ENCODE measurements at regions not wholly inside any gene's neighbourhood (a gene's known extent, or its start where the extent isn't known, plus 50 kb on each side); places are given as distances from the start of the nearest gene placed in this dataset.
"Not testable (repeated sequence)": the region's sequence is repeated elsewhere in the genome, so short reads cannot be mapped to it uniquely, and the experiment has no call there.

DNA sequence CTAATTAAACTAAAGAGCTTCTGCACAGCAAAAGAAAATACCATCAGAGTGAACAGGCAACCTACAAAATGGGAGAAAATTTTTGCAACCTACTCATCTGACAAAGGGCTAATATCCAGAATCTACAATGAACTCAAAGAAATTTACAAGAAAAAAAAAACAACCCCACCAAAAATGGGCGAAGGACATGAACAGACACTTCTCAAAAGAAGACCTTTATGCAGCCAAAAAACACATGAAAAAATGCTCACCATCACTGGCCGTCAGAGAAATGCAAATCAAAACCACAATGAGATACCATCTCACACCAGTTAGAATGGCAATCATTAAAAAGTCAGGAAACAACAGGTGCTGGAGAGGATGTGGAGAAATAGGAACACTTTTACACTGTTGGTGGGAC lies 100.7 kb downstream of the GPX5 start:
- not testable (repeated sequence) for DNase-seq

DNA sequence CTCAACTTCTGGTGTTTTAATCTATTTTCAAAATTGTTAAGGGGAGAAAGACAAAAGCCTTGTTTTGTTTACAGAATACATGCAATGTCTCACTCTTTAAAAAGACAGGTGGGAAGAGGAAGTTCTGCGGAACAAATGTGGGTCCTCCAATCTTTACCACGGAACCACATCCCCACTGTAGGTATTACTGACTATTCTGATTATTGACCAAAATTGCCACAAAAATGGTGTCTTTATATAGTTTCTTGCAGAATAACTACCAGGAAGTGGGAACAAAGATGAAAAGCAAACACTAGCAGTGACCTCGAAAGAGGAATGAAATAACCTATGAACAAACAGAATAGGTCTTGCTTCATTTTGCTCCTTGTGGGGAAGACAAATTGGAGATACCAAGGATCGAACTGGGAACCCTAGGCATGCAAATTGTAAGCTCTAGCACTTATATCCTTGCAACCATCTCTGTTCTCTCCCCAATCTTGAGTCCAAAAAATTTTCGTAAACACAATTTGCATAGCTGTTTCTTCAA lies 106.7 kb downstream of the GPX5 start:
- DNase-seq: no peak

DNA sequence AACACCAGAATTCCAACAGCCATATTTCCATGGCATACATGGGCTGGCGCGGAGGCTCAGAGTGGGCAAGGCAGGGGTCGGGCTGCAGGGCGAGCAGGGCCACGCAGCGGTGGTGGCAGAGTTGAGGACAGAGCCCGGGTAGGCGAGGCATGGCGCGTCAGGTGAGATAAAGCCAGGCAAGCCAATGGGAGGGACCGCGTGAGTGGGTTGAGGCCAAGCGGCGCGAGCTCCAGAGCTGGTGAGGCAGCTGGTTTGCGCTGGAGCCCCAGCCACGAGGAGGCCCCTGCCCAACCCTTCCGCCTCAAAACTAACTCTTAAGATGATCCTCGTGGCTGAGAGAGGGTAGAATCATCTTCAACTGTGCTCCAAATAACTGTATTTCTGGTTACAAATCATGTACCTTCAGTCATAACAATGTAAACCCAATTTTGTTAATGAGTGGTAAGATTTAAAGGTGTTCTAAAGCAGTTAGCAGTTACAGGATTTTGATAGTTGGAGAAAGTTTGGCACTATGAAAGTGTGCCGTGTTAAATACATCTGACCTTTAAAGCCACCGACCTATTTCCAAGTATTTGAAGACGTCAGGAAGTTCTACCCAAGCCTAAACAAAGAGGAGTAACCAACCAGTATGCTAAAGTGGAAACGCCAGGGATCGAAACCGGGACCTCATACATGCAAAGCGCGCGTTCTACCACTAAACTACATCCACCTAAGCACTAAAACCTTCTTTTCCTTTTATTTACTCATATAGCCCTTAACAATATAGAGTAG lies 107.9 kb downstream of the GPX5 start:
- no peak for DNase-seq

DNA sequence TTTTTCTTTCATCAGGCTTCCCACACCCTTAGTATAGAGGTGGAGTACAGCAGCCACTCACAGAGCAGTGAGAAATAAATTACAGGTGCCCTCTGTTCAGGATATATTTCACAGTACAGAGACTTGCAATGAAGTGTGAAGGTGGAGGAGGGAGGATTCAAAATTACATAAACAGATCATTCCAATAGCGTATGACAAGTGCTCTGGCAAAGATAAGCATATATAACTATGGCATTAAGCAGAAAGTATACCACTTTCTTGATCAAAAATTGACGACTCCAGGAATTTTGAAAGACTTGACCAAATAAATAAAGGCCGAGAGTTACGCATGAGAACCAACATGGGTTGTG lies 108.7 kb downstream of the GPX5 start:
- DNase-seq: no peak

DNA sequence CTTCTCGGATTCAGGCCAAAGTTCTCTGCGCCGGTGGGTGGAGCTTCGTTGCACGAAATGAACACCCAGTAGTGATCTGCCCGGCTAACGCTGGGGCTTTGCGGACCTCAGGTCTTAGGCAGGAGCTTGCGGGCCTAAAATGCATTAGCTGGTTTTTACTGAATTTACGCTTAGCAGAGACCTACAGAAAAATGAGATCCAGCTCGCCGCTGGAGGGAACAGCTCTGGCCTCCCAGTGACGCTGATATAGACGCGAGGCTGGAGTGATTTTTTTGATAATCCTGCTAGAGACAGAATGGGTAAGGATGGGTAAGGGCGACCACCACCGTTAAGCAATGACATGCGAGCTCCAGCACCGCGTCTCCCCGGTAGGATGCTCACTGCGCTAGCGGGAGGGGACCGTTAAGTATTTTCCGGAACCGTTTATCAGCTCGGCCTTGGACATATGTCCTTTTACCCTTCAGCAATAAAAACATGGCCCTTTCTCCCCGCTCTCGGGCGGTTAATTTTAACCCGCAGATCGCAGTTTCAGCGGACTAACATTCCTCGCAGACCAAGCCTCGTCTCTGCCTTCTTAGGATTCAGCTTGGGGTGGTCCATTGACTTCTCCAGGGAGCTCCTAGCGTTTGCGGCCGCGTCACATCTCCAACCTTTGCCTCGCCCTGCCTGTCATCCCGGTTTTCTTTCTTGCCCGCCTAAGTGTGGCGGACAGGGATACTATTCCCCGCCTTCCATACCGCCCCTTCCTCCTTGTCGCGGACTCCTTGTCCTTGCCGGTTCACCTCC lies 109.3 kb downstream of the GPX5 start:
- no peak for DNase-seq

DNA sequence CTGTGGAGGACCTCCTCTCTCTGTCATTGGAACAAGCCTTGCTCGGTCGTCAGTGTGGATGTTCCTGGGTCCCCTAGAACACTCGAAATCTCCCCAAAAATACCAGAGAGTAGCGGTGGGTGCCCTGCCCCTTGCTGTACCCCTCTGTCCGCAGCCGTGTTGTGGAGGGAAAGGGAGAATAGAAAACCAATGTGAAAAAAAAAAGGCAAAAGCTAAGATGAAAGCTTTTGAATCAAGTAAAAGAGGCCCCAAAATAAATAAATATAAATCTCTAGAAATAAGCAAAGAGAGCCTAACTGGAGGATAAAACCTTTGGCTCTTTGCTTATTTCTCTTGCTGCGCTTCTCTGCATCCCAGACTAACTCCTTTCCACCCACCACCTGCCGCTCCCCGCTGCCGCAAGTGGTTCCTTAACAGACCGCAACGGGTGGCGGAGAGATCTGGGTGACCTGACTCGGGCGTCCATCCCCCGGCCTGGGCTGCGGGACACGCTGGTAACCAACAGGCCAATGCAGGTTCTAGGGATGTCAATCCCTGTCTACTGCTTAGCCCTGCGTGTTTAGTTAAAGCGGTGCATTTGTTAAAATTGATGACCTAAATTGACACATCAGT lies 110.0 kb downstream of the GPX5 start:
- no peak for DNase-seq

DNA sequence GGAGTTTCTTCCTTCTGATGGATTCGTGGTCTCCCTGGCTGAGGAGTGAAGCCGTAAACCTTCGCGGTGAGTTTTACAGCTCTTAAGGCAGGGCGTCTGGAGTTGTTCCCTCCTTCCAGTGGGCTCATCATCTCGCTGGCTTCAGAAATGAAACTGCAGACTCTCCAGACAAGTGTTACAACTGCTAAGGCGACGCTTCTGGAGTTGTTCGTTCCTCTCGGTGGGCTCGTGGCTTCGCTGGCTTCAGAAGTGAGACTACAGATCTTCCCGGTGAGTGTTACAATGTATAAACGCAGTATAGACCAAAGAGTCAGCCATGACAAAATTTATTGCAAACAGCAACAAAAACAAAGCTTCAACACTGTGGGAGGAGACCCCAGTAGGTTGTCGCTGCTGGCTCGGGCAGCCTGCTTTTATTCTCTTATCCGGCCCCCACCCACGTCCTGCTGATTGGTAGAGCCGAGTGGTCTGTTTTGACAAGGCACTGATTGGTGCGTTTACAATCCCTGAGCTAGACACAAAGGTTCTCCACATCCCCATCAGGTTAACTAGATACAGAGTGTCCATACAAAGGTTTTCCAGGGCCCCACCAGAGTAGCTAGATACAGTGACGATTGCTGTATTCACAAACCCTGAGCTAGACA lies 113.2 kb downstream of the GPX5 start:
- DNase-seq: no peak

DNA sequence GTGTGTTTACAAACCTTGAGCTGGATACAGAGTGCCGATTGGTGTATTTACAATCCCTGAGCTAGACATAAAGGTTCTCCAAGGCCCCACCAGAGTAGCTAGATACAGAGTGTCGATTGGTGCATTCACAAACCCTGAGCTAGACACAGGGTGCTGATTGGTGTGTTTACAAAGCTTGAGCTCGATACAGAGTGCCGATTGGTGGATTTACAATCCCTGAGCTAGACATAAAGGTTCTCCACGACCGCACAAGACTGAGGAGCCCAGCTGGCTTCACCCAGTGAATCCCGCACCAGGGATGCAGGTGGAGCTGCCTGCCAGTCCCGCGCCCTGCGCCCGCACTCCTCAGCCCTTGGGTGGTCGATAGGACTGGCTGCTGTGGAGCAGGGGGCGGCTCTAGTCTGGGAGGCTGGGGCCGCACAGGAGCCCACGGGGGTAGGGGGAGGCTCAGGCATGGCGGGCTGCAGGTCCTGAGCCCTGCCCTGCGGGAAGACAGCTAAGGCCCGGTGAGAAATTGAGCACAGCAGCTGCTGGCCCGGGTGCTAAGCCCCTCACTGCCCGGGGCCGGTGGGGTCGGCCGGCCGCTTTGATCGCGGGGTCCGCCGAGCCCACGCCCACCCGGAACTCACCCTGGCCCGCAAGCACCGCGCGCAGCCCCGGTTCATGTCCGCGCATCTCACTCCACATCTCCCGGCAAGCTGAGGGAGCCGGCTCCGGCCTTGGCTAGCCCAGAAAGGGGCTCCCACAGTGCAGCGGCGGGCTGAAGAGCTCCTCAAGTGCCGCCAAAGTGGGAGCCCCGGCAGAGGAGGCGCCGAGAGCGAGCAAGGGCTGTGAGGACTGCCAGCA lies 114.0 kb downstream of the GPX5 start:
- not testable (repeated sequence) for DNase-seq

DNA sequence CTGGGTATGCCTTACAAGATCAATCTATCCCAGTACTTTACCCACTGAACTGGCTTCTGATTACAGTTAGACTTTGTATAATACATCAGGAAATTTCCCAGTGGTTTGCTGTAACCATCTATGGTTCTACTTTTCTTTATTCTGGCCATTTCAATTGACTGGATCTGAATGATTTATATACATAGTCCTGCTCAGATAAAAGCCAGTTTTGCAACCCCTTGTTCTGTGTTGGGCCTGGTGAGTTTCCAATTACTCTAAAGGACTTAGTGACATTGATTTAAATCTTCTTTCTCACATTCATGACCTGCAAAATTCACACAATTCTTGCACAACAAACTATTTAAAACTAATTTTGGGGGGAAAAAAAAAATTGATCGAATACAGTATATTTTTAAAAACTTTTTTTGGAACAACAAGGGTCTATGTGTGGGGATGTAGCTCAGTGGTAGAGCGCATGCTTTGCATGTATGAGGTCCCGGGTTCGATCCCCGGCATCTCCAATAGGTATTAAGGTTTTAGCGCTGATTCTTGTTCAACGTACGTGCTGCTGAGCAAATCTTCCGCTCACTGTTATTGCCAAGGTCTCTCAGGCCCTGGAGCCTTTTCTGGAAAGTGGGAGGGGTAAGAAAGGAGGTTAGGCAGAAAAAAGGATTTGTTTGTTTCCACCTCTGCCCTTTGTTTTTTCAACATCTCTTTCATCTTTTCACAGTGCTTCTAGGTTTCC lies 117.5 kb downstream of the GPX5 start:
- peak; percentile 17 to 55 for DNase-seq

DNA sequence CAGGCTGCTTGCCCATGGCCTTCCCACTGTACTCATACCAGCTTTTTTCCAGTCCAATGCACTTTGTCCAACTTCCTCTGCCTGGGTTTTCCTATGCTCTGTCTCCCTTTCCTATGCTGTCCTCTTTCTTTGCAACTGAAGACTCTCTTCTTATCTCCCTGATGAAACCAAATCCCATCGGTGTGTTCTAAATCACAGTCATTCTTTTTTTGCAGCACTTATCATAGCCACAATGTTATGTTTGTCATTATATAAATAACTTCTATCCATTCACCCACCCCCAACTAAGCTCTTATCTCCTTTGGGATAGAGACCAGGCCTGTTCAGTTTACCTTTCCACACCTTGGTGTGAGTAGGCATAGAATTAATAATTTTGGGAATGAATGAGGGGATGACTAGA lies 121.0 kb downstream of the GPX5 start:
- no peak for DNase-seq

DNA sequence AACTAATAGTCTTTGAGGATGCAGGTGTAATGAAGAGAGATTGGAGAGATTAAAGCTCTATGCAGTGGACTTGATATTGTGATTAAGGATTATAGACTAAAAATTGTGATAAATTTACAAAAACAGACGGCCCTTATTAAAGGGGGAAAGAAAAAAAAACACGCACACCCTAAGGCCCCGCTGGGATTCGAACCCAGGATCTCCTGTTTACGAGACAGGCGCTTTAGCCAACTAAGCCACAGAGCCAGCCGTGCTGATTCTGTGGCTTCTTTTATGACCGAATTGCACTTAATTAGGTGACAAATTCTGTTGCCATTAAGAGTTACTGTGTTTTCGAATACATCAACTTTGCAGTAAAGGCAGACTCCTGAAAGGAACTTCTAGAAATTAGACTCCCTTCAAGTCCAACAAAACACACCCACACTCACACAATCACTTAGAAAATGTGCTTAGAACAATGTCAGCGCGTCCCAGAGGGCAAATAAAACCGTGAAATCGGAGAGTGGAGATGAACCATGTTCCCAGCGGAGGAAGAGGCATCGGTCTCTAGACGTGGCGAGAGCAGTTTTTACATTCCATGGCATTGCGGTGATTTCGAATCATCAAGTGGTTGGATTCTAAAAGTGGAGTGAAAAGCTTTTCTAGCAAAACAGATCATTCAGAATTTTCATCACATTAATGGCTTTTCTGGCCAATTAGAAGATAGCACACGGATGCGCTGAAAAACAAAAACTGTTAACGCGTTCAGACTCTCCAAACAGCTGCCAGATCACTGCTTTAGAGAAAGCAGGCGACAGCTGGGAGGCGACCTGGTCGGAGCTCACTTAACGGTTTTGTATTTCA lies 122.6 kb downstream of the GPX5 start:
- DNase-seq: peak; percentile 66 to 78

DNA sequence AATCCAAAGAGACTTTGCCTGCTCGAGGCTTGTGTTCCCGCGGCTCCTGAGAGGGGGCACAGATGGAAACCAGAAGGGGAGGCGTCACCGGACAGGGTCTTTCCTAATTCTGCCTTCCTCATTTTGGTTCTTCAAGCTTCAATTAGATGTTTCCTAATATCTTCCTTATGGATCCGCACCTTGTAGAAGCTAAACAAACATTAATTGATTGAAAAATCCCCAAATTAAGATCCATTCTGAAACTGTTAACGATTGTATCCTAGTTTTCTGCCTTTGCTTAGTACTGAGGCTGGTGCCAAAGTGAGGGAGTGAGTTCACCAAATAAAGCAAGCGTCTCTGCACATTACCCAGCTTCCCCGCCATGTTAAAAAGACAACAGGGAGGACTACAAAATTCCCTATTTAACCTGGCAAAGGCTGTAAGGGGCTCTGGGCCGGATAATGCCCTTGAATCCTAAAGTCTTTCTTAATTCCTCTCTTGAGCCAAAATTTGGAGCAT lies 123.2 kb downstream of the GPX5 start:
- peak; percentile 54 to 63 for DNase-seq

DNA sequence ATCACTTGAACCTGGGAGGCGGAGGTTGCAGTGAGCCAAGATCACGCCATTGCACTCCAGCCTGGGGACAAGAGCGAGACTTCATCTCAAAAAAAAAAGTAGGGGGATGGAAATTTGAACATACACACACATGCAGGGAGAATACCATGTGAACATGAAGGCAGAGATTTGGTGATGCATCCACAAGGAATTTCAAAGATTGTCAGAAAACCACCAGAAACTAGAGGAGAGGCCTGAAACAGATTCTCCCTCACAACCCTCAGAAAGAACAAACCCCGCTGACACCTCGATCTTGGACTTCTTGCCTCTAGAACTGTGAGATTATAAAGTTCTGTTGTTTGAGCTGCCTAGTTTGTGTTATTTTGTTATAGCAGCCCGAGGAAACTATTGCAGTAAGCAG lies 125.5 kb downstream of the GPX5 start:
- no peak for DNase-seq

DNA sequence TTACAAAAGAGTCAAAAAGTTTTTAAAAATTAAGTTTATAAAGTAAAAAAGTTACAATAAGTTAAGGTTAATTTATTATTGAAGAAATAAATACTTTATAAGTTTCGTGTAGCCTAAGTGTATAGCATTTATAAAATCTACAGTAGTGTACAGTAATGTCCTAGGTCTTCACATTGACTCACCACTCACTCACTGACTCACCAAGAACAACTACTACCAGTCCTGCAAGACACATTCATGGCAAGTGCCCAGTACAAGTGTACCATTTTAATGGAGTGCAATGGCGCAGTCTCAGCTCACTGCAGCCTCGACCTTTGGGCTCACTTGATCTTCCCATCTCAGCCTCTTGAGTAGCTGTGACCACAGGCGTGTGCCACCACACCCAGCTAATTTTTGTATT lies 128.2 kb downstream of the GPX5 start:
- DNase-seq: no peak

DNA sequence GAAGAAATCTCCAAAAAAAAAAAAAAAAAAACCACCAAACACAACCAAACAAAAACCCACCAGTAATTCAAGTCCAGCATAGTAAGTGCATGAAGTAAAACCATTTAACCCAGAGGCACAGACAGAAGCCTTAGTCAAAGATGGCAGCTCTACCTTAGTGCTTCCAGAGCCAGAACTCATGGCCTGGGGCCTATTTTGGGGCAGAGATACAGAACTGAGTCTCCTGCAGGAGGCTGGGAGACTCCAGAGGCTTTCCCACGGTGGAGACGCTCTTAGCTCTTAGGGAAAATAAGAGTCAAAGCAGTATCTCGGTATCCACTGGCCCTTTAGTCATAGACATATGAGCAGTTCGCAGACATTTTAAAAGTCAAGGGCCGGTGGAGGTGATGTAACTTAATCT lies 129.5 kb downstream of the GPX5 start:
- no peak for DNase-seq

DNA sequence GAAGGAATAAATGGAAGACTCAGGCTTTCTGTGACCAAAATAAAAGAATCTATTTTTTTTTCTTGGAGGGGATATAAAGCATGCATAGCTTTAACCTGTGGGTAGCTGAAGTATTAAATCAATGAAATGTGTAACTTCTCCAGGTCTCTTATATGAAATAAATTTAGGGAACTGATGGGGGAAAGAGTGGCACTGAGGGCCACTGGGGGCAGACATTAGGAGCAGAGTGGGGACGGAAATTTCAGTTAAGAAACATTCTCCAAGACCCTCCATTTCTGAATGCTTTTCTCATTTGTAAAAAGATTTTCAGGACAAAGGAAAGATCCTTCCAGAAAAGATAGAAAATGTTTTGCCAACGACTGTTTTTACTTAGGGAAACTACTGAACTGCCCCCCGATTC lies 131.0 kb downstream of the GPX5 start:
- DNase-seq: peak; percentile 33 to 64

DNA sequence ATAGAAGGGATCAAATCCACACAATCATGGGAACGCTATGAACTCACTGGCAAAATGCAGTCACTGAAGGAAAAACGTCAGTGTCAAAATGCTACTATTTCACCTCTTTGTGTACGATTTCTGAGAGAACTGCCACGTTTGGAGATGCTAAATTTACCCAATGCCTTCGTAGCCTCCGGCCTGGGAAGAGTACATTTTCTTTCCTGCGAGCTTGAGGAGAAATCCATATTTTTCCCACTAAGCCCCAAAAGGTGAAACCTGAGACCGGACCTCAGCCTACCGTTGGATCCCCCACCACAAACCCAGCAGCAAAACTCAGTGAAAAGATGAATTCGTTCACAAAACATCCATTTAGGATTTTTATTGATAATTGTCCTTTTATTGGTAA lies 131.7 kb downstream of the GPX5 start:
- no peak for DNase-seq

DNA sequence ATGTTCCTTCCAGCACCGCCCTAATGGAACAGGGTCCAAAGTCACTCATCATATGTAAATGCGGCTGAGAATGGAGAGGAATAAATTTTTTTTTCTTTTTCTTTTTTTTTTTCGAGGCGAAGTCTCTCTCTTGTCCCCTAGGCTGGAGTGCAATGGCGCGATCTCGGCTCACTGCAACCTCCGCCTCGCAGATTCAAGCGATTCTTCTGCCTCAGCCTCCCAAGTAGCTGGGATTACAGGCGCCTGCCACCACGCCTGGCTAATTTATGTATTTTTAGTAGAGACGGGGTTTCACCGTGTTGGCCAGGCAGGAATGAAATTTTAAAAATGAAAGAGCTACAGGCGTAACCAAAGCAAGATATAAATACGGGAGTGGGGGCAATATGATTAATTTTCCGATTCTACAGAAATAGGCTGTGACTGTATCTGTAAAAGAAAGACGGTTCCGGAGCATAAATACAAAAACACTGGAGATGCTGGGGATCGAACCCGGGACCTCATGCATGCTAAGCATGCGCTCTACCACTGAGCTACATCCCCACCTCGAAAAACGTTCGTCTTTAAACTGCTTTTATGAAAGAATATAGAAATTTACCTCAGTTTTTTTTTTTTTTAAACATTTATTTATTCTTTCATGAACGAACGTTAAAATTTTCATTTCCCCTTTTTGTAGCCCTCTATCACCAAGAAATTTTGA lies 132.2 kb downstream of the GPX5 start:
- peak; percentile 69 to 77 for DNase-seq

DNA sequence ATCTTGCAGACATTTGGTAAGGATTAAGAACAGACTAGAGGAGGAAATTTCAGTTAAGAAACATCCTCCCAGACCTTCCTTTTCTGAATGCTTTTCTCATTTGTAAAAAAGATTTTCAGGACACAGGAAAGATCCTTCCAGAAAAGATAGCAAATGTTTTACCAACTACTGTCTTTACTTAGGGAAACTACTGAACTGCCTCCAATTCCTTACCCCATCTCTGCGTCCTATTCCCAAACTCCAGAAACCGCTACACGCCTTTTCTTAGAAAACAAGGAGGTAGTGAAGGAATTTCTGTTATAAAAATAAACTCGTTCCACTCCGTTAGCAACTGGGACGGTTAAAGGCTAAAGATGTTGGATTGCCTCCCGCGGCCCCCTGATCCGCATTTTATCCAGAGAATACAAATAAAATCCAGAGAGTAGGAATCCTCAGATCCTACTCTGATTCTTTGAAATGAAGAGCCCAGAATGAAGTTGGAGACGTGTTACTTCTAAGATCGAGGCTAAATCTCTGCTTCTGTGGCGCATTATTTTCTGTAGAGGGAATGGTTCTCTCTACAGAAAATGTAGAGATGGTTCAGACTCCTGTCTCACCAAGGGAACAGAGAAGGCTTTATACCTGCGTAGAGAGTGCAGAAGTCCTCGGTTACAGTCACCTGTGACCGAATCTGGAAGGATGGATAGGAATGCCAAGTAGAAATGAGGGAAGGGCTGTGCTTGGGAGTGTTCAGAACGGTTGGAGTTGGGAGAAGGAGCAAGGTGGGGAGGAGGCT lies 133.0 kb downstream of the GPX5 start:
- DNase-seq: peak; percentile 46 to 58
